G401.6 (cell line): ENCODE measurements at regions not wholly inside any gene's neighbourhood (a gene's known extent, or its start where the extent isn't known, plus 50 kb on each side); places are given as distances from the start of the nearest gene placed in this dataset.

Experiments
- FAIRE-seq: peaks from 2 replicates; lab custom pipeline; 2012; peaks lifted over from hg19 to GRCh38; lab: Jason Lieb, UNC

DNA sequence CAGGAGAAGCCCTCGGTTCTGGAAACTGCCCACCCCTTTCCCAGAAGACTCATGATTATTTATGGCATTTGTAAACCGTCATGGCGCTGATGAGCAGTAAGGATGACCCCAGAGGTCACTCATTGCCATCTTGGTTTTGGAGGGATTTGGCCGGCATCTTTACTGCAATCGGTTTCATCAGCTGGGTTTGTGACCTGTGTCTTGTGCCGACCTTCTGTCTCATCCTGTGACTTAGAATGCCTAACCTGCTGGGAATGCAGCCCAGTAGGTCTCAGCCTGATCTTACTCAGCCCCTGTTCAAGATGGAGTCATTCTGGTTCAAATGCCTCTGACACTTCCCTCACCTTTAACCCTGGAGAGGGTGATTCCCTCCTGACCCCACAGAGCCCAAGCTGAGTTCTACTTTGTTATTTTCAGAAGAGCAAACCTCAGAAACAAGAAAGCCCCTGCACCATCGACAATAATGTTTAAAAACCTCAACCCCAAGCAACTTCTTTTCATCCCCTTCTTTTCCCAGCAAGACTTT lies 105.5 kb upstream of the SFSWAP start:
- no peak for FAIRE-seq

DNA sequence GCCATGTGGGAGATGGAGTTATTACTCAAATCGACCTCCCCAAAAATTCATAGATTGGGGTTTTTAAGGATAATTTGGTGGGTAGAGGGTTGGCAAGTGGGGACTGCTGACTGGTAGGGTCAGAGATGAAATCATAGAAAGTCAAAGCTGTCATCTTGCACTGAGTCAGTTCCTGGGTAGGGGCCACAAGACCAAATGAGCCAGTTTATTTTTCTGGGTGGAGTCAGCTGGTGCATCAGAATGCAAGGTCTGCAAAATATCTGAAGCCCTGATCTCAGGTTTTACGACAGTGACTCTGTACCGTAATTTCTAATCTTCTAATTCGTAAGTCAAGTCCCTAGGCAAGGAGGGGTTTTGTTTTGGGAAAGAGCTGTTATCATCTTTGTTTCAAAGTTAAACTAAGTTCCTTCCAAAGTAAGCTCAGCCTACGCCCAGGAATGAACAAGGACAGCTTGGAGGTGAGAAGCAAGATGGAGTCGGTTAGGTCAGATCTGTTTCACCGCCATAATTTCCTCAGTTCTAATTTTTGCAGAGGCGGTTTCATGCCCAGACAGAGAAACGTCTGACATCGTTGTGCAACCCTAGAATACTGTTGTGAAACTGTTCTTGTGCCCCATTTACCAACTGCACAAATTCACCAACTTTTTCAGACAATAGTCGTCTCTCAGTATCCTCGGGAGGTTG lies 104.5 kb upstream of the SFSWAP start:
- FAIRE-seq = no peak

DNA sequence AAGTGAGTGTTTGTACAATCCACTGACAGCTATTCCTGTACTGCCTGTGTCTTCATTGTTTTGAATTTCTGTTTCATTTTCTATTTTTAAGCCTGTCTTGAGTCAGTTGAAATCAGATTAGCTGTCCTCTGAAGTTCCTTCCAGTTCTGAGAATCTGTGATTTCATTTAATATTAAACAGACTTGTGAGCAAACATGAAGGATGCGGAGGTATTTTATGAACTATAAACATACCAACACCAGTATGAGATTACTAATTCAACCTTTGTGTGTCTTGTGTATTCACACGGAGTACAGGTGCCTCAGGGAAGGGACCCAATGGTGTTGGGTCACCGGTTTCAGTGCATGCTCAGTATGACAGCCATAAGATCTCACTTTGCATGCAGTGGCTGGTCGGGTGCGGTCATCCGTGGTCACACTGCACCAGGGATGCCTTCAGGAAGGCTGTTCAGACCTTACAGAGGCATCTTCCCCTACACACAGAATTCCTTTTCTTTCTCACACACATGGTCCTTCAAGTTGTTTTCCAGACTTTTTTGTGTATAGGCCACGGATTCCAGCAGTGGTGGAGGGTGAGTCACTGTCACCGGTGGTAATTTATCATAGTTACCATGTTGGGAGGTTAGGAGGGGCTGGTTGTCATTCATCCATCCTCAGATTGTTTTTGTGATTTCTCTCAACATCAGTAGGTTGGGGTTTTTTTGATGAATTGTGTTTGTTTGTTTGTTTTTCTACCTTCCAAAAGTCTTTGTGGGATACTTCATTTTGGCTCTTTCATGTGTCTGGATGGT lies 103.0 kb upstream of the SFSWAP start:
- FAIRE-seq = no peak

DNA sequence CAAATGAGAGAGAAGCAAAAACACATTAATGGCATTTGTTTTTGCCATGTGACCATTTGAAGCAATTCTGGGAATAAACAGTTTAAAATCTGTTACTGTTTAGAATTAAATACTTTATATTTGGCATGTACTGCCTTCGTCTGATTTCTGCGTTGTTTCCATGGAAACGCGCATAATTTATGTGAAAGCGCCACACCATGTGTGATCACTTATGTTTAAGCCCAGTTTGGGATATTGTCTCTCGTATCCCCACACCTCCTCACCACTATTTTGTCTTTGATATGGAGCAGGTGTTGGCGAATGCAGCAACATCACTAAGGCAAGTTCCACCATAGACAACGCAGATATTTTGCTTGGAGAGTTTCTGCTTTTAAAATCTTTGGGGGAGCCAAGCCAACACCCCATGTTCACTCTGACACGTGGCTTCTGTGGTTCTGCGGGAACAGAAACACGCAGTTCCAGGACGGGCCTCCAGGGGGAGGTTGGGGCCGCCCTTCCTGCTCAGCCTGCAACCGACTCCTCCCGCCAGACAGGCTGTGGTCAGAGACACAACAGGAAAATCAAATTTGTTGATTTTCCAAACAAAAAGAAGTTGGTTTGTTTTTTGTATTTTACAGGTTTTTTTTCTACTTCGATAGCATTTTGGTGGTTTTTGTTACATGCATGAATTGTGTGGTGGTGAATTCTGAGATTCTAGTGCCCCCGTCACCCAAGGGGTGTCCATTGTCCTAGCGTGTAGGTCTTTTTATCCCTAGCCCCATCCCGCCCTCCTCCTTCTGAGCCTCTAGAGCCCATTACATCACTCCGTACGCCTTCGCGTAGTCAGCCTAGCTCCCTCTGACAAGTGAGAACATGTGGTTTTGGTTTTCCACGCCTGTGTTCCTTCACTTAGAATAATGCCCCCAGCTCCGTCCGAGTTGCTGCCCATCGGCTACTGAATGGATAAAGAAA lies 101.9 kb upstream of the SFSWAP start:
- peak; percentile 88 for FAIRE-seq

DNA sequence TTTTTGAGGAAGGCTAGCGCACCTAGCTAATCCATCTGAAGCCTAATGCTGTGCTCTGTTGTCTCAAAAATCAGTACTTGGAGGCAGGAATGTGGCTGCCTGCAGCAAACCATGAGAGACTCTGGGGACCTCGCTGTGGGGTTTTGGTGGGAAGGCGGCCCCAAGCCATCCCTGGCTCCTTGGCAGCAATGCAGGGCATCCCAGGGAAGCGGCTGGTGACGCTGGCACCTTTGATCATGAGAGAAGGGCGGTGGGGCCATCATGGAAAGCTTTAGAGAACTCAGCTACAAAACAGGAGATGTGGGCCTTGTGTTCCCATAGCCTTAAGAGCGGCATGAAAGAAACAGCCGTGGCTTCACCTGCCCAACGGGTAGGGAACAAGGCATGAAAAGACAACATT lies 101.1 kb upstream of the SFSWAP start:
- FAIRE-seq = no peak

DNA sequence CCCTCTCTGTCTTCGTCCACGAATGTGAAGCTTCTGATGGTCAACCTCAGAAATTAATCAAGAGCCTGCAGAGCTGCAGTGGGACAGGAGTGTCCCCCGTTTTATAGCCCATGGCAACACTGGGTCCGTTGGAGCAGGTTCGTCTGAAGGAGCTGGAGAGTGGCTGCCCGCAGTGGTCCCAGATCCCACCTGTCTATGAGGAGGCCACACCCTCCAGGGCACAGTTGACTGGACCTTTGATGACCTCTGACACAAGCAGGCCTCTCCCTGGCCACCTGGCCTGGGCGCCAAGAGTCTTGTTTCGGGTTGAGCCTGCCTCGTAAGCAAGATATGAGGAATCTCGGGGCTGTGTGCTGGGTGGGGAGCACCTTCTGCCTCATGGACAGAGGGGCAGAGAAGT lies 100.7 kb upstream of the SFSWAP start:
- no peak for FAIRE-seq

DNA sequence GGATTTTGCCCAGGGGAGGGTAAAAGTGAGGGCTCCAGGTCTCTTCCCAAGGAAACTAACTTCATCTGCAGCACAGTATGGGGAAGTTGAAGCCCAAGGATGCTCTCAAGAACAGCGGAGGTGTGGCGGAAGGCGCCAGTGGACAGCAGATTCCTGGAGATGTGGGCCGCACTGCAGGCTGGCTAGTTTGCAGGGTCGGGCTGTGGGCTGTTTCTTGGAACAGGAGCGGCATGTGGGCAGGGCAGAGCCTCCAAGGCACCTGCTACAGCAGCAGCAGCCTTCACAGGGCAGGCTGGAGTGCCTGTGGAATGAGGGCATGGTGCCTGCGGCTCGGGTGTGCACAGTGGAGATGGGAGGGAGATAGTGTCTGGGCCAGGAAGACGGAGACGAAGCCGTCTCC lies 100.0 kb upstream of the SFSWAP start:
- no peak for FAIRE-seq

DNA sequence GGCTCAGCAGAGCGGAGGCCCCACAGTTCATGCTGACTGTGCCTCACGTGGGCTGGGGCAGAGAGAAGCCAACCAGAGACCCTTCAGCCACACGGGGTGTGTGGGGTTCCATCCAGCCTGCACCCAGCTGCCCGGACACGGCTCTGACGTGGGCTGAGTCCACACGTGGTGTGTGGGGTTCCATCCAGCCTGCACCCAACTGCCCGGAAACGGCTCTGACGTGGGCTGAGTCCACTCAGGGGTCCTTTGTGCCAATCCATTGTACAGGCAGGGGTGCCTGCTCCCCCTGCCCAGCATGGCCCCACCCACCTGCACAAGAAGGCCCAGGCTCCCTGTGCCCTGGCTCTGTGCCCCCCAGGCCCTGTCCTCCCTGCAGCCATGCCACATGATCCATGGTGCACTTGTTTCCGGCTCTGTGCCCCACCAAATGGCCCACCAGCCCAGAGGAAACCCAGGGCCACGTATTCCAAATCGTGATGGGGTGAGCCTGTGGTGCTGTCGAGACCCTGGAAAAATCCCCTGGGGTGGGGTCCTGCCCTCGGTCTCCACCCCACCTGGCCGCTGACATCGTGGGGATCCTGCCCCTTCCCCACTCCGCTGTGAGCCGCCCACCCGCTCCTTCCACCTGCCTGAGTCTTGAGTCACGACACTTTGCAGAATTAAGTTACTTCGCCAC lies 99.3 kb upstream of the SFSWAP start:
- no peak for FAIRE-seq

DNA sequence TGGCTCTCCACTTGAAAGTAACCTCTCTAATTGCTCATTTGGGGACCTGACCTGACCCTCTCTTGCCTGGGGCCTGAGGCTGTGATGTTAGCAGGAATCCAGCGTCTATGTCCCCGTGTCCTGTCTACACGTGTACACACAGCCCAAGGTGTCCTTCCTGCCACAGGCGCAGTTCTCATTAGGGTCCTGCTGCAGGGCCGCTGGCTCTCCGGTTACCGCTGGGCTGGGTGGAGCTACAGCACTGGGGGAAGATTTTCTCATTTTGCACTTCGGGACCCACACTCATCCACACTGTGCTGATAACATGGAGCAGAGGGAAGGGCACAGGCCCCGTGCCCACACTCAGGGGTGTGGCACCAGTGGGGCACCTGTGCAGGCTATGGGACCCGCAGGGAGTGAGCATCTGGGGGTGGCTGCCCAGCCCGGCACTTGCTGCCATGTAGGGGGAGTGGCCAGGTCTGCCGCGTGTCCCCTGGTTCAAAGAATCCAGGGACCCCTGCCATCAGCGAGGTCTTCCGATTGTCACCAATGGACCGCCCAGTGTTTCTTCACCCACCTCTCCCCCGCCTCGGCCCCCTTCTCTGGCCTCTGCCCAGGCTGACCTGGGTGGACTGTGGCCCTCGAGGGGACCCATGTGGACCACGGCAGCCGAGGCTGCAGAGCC lies 98.7 kb upstream of the SFSWAP start:
- FAIRE-seq = no peak

DNA sequence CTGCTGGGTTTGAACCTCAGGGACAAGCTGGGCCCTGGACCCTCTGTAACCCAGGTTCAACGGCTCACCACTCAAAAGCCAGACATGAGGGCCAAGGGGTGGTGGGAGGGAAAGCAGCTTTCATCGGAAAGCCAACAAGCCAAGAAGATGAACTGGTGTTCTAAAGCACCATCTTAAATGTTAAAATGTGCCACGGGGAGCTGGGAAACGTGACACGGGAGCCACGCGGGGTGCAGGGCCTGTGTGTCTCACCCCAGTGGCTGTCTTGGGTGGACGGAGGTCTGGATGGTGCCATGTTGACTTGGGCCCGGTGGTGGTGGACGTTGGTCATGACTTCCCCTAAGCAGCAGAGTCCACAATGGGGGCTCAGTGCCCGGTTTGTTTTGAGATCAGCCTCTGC lies 97.7 kb upstream of the SFSWAP start:
- FAIRE-seq = no peak

DNA sequence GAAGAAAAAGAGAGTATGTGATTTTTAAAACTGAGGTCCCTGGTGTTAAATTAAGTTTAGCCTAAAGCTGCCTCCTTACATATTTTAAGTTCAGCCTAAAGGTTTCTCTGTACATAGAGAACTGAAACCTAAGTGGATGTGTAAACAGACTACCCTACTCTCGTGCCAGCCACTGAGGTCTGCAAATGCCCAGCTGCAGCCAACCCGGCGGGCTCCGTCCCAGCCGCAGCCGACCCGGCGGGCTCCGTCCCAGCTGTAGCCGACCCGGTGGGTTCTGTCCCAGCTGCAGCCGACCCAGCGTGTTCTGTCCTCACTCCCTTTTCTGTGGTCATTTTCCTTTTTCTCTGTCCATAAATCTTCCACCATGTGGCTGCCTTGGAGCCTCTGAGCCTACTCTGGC lies 97.2 kb upstream of the SFSWAP start:
- FAIRE-seq = no peak

DNA sequence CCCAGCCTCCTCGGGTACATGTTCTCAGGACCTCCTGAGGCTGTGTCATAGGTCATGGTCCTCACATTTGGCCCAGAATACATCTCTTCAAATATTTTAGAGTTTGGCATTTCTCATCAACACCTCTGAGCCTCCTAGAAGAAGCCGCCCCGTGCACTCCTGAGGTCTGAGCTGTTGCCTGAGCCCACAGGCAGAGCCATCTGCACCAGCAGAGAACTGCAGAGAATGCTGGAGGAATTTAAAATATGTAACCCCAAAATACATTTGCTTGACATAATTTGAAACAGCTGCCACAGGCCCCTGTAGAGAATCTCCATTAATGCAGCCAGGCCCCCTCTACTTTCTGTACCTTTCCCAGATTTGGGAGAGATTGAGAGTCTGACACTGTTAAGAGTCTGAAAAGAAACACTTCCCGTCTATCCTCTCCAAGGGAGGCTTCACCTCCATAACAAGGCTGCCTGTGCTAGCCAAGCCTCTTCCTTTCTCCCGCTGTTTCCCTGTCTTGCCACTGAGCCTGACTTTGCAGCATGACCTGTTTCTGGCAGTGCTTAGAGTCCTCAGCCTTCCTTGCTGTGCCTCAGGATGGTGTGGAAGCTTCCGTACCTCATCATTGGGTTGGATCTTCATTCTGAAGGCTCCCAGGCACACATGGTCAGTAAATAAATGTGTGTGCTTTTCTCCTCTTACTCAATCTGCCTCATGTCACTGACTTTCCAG lies 95.4 kb upstream of the SFSWAP start:
- FAIRE-seq = no peak

DNA sequence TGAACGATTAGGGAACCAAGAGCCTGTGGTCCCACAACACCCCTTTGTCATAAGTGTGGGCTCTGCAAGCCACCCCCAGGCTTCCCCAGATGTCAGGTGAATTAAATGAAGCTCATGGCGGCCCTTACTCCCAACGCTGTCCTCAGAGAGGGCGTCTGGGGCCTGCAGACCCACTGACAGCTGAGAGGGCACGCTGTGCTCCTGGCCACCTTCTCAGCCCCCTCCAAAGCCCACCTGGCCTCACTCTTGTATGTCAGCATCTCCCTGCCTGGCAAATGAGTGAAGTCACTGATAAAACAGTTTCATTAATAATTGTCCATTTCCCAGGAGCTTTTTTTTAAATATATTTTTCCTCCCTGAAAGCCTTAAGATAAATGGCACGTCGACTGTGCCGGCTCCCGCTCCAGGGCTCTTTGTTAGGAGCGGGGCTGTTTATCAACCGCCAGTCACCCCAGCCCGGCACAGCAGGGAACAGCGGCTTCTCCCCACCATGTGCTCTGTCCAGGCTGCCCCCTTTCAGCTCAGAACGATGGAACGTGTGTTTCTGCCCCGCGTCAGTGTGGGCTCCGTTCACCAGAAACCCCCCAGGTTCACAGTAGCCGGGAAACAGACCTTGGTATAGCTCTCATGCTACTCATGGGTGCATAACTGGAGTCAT lies 94.7 kb upstream of the SFSWAP start:
- no peak for FAIRE-seq

DNA sequence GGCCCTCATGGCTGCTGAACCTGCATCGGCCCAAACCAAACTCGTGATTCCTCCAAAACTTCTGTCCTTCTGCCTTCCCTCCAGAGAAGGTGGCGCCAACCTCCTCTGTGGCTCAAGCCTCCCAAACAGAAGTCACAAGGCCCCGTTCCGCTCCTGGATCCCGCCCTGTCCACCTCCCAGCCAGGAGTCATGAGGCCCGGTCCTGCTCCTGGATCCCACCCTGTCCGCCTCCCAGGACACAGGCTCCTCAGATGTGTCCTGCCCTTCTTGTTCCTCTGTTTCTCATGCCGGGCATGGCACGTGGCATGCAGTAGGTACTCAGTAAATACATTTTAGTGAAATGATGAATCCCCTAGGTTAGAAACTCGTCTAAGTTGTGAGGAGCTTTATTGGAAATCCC lies 94.2 kb upstream of the SFSWAP start:
- no peak for FAIRE-seq

DNA sequence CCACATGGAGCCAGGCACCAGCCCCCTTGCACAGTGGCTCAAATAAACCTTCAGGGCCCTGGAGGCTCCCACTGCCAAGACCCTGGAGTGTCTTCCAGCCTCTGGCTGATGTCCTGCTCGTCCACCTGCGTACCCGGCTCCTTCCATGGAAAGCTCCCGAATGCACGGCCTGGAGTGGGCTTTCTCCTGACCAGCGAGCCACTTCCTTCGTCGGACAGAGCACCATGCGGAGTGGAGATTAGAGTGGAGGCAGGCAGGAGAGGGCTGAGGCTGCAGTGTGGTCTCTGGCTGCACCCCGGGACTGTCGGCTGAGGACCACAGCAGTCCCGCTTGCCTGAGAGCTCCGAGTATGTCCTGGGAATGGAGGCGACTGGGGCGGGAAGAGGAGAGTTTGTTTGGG lies 93.7 kb upstream of the SFSWAP start:
- no peak for FAIRE-seq

DNA sequence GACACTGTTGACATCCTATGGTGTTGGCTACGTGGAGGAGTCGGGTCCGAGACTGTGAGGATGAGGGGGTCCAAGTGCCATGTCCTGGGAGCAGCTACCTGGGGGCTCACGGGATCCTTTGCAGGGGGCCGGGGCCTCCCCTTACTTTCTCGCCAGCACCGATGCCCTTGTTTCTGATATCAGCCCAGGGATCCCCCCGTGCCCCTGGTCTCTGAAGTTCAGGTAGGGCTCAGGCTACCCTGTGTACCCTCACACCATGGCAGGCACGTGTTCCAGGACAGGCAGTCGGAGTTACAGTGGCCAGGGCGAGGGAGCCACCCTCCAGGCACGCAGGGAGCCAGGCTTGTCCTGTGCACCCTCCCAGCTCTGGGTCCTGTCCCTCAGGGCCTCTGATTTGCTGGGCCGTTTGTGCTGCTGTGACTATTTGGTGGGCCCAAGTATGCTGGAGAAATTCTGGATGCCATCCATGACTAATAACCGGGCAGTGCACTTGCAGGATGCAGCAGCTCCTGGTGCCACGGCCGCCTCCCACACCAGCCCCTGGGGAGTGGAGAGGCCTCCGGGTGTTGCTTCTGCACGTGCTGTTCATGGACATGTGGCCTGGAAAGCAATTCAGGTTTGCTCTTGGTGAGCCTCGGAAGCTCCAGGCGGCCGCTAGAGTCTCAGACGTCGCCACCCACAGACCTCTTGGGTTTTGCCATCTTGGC lies 93.1 kb upstream of the SFSWAP start:
- FAIRE-seq = no peak

DNA sequence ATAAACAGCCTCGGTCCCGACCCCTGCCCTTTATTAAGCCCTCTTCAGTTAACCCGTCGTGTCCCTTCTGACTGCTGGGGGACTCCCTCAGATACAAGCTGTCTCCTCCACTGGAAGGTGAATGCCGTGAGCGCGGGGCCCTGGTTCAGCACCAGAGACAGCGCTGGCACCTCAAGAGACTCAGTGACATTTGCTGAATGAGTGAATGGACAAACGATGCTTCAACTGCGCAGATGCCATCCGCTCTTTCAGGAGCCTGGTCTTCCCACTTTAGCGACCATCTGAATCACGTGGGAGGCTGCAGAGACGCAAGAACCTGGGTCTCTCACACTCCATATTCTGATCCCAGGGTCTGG lies 92.6 kb upstream of the SFSWAP start:
- no peak for FAIRE-seq

DNA sequence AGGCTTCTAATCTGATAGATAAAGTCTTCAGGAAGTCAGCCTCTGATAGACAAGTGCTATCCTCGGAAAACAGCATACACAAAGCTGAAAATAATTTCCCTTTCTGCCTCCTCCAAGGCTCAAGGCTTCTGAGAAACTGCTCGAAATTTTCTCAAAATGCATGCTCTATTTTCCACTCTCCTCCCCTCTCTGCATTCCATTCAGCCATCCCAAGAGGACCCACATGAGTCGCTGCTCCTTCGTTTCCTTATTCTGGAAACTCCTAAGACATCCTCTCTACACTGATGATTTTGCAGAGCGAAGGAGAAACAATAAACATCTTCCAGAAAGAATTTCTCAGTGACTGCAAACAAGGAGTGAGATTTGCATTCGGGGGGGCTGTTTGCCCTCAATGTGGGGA lies 92.2 kb upstream of the SFSWAP start:
- no peak for FAIRE-seq

DNA sequence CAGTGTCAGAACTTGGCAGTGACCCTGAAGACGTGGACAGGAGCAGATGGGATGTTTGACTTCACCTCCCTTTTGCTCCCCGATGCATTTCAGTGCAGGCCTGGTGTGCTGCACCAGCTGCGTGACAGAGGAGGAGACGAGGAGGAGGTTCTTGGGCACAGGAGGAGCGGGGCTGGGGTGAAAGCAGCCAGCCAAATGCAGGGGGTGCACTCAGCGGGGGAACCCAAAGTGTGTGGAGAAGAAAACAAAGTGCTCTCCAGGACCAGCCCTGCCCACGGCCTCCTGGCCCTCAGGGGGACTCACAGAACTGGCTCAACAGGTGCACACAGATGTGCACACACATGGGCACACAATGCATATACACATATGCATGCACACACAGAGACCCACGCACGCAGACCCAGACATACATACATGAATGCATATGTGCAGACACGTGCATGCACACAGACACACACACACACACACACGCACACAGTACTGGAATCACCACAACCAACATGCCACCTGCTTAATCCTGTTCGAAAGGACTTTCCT lies 91.7 kb upstream of the SFSWAP start:
- FAIRE-seq = no peak
